Endothelial cell of umbilical vein (primary cell): ENCODE measurements at regions not wholly inside any gene's neighbourhood (a gene's known extent, or its start where the extent isn't known, plus 50 kb on each side); places are given as distances from the start of the nearest gene placed in this dataset.

ENCODE experiments used
- POLR2AphosphoS5 ChIP-seq: IDR thresholded peaks from 2 replicates; pipeline ENCODE4 v1.6.1; 2012; ENCODE audit warnings: low read depth, mild to moderate bottlenecking, control low read depth, low read length, moderate library complexity; ENCODE audit not compliant: insufficient read depth
- TF ChIP-seq, protein P1 (sequence below), 2 donors: IDR thresholded peaks; 1 replicate in 1 of 2; 2 replicates in 1 of 2; pipeline ENCODE4 v1.5.1; 2011; ENCODE audit warnings: low read length in 2 of 2, mild to moderate bottlenecking in 2 of 2, moderate library complexity in 2 of 2, control low read depth in 1 of 2, inconsistent platforms in 1 of 2, low read depth in 1 of 2; ENCODE audit not compliant: insufficient read depth in 1 of 2; ENCODE audit errors: extremely low read depth in 1 of 2

DNA sequence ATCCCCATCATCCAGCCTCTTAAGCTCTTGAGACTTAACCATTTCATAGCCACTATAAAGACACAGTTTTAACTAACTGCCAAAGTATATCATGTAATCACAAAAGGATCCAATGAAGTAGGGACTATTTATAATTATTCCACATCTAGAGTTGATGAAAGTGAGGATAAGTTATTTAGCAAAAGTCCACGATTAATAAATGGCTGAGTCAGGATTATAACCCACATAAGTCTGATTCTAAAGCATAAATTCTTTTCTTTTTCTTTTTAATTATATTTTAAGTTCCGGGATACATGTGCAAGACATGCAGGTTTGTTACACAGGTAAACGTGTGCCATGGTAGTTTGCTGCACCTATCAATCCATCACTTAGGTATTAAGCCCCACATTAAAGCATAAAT, 166.1 kb downstream of the PPP1R3A start:
- TF ChIP-seq POLR2AphosphoS5 = no peak
- TF ChIP-seq, protein P1, sequence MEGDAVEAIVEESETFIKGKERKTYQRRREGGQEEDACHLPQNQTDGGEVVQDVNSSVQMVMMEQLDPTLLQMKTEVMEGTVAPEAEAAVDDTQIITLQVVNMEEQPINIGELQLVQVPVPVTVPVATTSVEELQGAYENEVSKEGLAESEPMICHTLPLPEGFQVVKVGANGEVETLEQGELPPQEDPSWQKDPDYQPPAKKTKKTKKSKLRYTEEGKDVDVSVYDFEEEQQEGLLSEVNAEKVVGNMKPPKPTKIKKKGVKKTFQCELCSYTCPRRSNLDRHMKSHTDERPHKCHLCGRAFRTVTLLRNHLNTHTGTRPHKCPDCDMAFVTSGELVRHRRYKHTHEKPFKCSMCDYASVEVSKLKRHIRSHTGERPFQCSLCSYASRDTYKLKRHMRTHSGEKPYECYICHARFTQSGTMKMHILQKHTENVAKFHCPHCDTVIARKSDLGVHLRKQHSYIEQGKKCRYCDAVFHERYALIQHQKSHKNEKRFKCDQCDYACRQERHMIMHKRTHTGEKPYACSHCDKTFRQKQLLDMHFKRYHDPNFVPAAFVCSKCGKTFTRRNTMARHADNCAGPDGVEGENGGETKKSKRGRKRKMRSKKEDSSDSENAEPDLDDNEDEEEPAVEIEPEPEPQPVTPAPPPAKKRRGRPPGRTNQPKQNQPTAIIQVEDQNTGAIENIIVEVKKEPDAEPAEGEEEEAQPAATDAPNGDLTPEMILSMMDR (IDR thresholded peaks at IDR 0.05; ENCODE audit: extremely low read depth in 1 of 2, insufficient read depth in 1 of 2, low read depth in 1 of 2, low read length in 2 of 2) = no peak
